Heart right ventricle (tissue), 16 donors: ENCODE measurements at regions not wholly inside any gene's neighbourhood (a gene's known extent, or its start where the extent isn't known, plus 50 kb on each side); places are given as distances from the start of the nearest gene placed in this dataset.

ENCODE experiments used
- ATAC-seq, 8 donors: fragments of 200-7000 bp; cut with Tn5 transposase; one replicate each; pipeline ENCODE4 v1.9.1; 2020; ENCODE audit warnings: mild to moderate bottlenecking in 8 of 8, moderate library complexity in 8 of 8, moderate number of reproducible peaks in 1 of 8
- DNase-seq, 2 donors: peaks; one replicate each; pipeline ENCODE4 v3.0.0-alpha.2; 2020
- H3K27ac ChIP-seq, 10 donors: fragments of 200-600 bp; sonication (generic) in 2 of 10; one replicate each; pipeline versions ENCODE4 v1.5.0 to v1.8.0; 2020 to 2022; ENCODE audit warnings: mild to moderate bottlenecking in 3 of 10
- H3K27me3 ChIP-seq, 7 donors: fragments of 200-600 bp; one replicate each; pipeline ENCODE4 v1.8.0; 2021 to 2022; ENCODE audit warnings: mild to moderate bottlenecking in 2 of 7
- H3K36me3 ChIP-seq, 9 donors: fragments of 200-600 bp; sonication (generic) in 1 of 9; one replicate each; pipeline versions ENCODE4 v1.5.0 to v1.8.0; 2020 to 2022; ENCODE audit warnings: mild to moderate bottlenecking in 2 of 9
- H3K4me1 ChIP-seq, 9 donors: fragments of 200-600 bp; sonication (generic) in 1 of 9; one replicate each; pipeline versions ENCODE4 v1.5.0 to v1.8.0; 2020 to 2022; ENCODE audit warnings: mild to moderate bottlenecking in 4 of 9
- H3K4me3 ChIP-seq, 10 donors: fragments of 200-600 bp; sonication (generic) in 2 of 10; one replicate each; pipeline versions ENCODE4 v1.5.0 to v1.8.0; 2020 to 2022; ENCODE audit warnings: mild to moderate bottlenecking in 7 of 10, moderate library complexity in 2 of 10
- H3K9me3 ChIP-seq, 11 donors: fragments of 200-600 bp in 10 of 11; sonication (generic) in 2 of 11; one replicate each; pipeline versions ENCODE4 v1.5.0 to v1.8.0; 2013 to 2022; ENCODE audit warnings: mild to moderate bottlenecking in 2 of 11, control low read depth in 1 of 11, moderate library complexity in 1 of 11
- CTCF ChIP-seq, 9 donors: fragments of 200-600 bp; sonication (generic) in 2 of 9; IDR thresholded peaks; one replicate each; pipeline versions ENCODE4 v1.5.0 to v1.8.0; 2021 to 2022; ENCODE audit warnings: antibody characterized with exemption in 9 of 9, mild to moderate bottlenecking in 5 of 9, moderate library complexity in 1 of 9
- WGBS, 2 donors: extraction: QIAGEN DNeasy Blood & Tissue Kit; methylation state at CpG; one replicate each; pipeline ENCODE4 v1.1.7; 2013; ENCODE audit warnings: inconsistent platforms in 1 of 2; 5-methylcytosine and 5-hydroxymethylcytosine counted together
- intact Hi-C, 10 donors: fragments of 100-400 bp; cut with DNase I; formaldehyde crosslinking; loops; one replicate each; pipeline versions ENCODE4 v1.11.1 to v1.14.2; 2022
- donor health status: Arrhythmogenic right ventricular cardiomyopathy.
- donor health status: ischemic (EF 13 %, LVEDD 7.1; RV severe dilation, severe dysfunction).
- donor health status: healthy with polysubstance abuse.
- donor health status: DM: no; HTN: yes; CAD: no.
- donor health status: DM: no; HTN: no; CAD: no.
- donor health status: ischemic (EF 25% LVEDD 6.9; RV normal size, moderate dysfunction).
- donor health status: ischemic (EF 25% LVEDD 5.7; RV mildly dilated, moderate dysfunction).
- donor health status: healthy.
- donor health status: DM: yes; HTN: yes; CAD: no.
- donor health status: Ischemic cardiomyopathy.
- donor health status: ischemic (EF 35%, LVEDD 5.7; RV mildly dilated, moderate dysfunction).
- donor health status: nonischemic (EF 11% LVEDD 7.7; RV severe dilation, severe dysfunction).
- donor health status: DM: yes; HTN: yes; CAD: no.
- donor health status: PGD.
- donor health status: ischemic (EF 29% LVEDD 5.4; RV normal size, mild dysfunction).
- donor health status: nonischemic (EF 23%, LVEDD 6.1; RV moderate dilation, normal function).

GRCh38 chr9:109905472-109905871 lies 125.5 kb downstream of the PALM2AKAP2 start:
- no peaks in the 10 kb centered on the region for H3K27me3 ChIP-seq
- H3K4me1 ChIP-seq = peaks cover 8 to 95% (median 52%) of the 10 kb centered on the region in 9 donors
- no peak for TF ChIP-seq CTCF (IDR thresholded peaks at IDR 0.05)
- intact Hi-C loops = loop anchor here in 5 of 10 donors (5.0 to 10.0 kb wide), 4 partner anchors 92 to 309 kb away; no protein-coding TSS in a partner anchor
- H3K27ac ChIP-seq = peak overlapping the region in 3 of 10 donors; percentile 51 to 84 (median 80)
- no peaks in the 10 kb centered on the region for H3K36me3 ChIP-seq
- no peak overlapping the region for H3K4me3 ChIP-seq
- no peak for ATAC-seq
- 90 to 94% methylated on average over 9 of the region's 9 CpGs for WGBS, 2 donors
- no peak for DNase-seq
- H3K9me3 ChIP-seq = no peaks in the 10 kb centered on the region

GRCh38 chr9:109906766-109907382 lies 126.9 kb downstream of the PALM2AKAP2 start:
- H3K27ac ChIP-seq = peak overlapping the region in 9 of 10 donors; percentile 59 to 84 (median 69)
- peak in 2 of 9 donors; percentile 9 to 15 for TF ChIP-seq CTCF (IDR thresholded peaks at IDR 0.05)
- H3K9me3 ChIP-seq = no peaks in the 10 kb centered on the region
- intact Hi-C loops = loop anchor here in 6 of 10 donors (2.0 to 10.0 kb wide), 5 partner anchors 90 to 308 kb away; no protein-coding TSS in a partner anchor
- H3K27me3 ChIP-seq = no peaks in the 10 kb centered on the region
- H3K4me1 ChIP-seq = peaks cover 15 to 96% (median 59%) of the 10 kb centered on the region in 9 donors
- H3K36me3 ChIP-seq = no peaks in the 10 kb centered on the region
- ATAC-seq (no peak), DNase-seq (no peak)
- H3K4me3 ChIP-seq = no peak overlapping the region
- WGBS, 2 donors = 37 to 43% methylated on average over 2 of the region's 2 CpGs

- intact Hi-C loops = loop anchor here in 6 of 10 donors (2.0 to 10.0 kb wide), 5 partner anchors 90 to 307 kb away; no protein-coding TSS in a partner anchor
- no peaks in the 10 kb centered on the region for H3K27me3 ChIP-seq
Observed at GRCh38 chr9:109907400-109907799, 127.4 kb downstream of the PALM2AKAP2 start.

More at GRCh38 chr9:109907400-109907799, 127.4 kb downstream of the PALM2AKAP2 start:
- WGBS, 2 donors = 45 to 50% methylated on average over 5 of the region's 5 CpGs
- peak overlapping the region; percentile 17 to 84 (median 70) for H3K27ac ChIP-seq
- TF ChIP-seq CTCF (IDR thresholded peaks at IDR 0.05) = no peak
- peak; percentile 40 to 84 for DNase-seq
- no peaks in the 10 kb centered on the region for H3K36me3 ChIP-seq
- ATAC-seq = peak; percentile 68 to 89 (median 84)
- no peaks in the 10 kb centered on the region for H3K9me3 ChIP-seq
- H3K4me3 ChIP-seq = peak overlapping the region in 1 of 10 donors; percentile 1
- peaks cover 17 to 100% (median 60%) of the 10 kb centered on the region in 9 donors for H3K4me1 ChIP-seq
